NCI-H69 (cell line): ENCODE measurements at regions not wholly inside any gene's neighbourhood (a gene's known extent, or its start where the extent isn't known, plus 50 kb on each side); places are given as distances from the start of the nearest gene placed in this dataset.

Experiments
- DNase-seq: peaks from one replicate; lab custom pipeline; 2025; lab: John Stamatoyannopoulos, UW

GRCh38 chr12:5379749-5380496, 52.0 kb upstream of the NTF3 start:
- peak; percentile 80 for DNase-seq
